HG03575 (cell line): ENCODE measurements at regions not wholly inside any gene's neighbourhood (a gene's known extent, or its start where the extent isn't known, plus 50 kb on each side); places are given as distances from the start of the nearest gene placed in this dataset.
"Not testable (repeated sequence)": the region's sequence is repeated elsewhere in the genome, so short reads cannot be mapped to it uniquely, and the experiment has no call there.

Source experiments
- ATAC-seq: cut with Tn5 transposase; IDR thresholded peaks from one replicate; pipeline ENCODE4 v1.9.1; 2021; ENCODE audit not compliant: unreplicated experiment, insufficient number of reproducible peaks, low FRiP score; ENCODE audit errors: extremely low read depth

- ATAC-seq, result no peak
Observed at GRCh38 chr12:19915392-19916195, 452.7 kb upstream of the PDE3A start.

DNA sequence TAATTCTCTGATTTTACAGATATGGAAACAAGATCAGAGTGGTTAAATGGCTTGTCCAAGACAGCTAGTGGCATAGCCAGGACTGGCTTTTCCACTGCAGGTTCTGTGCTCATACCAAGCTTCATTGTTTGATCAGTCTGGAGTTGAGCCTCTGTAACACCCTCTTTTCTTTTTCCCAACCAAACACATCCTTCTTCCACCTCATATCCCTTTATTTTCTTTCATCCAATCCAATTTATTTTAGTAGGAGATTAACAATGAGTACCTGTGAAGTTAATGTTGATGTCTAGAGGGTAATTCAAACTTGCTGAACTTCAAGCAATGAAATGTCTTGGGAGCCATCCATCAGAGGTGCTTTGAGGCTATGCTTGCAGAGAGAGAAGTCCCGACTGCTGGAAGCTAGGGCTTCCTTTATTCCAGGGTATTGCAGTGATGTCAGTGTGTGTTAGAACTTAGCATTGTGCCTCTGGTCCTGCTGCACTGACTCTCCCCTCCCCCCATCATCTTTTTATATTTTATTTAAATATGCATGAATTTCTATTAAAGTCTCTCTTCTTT lies 452.1 kb upstream of the PDE3A start:
- ATAC-seq, result no peak

- no peak for ATAC-seq
Observed at GRCh38 chr12:19916974-19917373, 451.4 kb upstream of the PDE3A start.

DNA sequence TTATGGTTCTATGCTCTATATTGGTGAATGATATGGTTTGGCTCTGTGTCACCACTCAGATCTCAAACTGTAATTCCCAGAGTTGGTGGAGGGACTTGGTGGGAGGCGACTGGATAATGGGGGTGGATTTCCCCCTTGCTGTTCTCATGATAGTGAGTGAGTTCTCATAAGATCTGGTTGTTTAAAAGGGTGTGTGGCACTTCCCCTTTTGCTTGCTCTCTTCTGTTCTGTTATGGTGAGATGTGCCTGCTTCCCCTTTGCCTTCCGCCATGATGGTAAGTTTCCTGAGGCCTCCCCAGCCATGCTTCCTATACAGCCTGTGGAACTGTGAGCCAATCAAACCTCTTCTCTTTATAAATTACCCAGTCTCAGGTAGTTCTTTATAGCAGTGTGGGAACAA lies 446.6 kb upstream of the PDE3A start:
- not testable (repeated sequence) for ATAC-seq

- no peak for ATAC-seq
Observed at GRCh38 chr12:19922717-19923116, 445.6 kb upstream of the PDE3A start.

GRCh38 chr12:19924360-19924759 lies 444.0 kb upstream of the PDE3A start:
- no peak for ATAC-seq

GRCh38 chr12:19925841-19926240 lies 442.5 kb upstream of the PDE3A start:
- ATAC-seq, result no peak

- no peak for ATAC-seq
Observed at GRCh38 chr12:19926266-19926665, 442.1 kb upstream of the PDE3A start.

DNA sequence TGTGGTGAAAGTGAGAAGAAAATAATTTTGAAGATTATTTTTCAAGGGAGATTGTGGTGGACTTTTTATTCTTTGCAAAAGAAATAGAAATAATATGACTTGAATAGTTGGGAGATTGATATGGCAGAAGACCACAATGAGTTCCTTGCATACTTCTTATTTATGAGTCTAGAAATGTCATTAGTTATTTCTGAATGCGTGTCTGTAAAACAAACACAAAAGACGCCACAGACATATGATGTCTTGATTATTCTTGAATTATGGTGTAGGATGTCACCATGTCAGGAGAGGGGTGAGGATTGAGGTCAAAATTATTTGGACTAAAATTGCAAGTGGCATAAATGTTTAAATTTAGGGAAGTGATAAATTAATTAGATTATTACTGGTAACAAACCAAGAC lies 440.7 kb upstream of the PDE3A start:
- ATAC-seq, result no peak

- no peak for ATAC-seq
Observed at GRCh38 chr12:19932413-19932812, 435.9 kb upstream of the PDE3A start.

- ATAC-seq, result no peak
Observed at GRCh38 chr12:19933924-19934323, 434.4 kb upstream of the PDE3A start.

- ATAC-seq, result no peak
Observed at GRCh38 chr12:19937161-19937560, 431.2 kb upstream of the PDE3A start.

- no peak for ATAC-seq
Observed at GRCh38 chr12:19938031-19938430, 430.3 kb upstream of the PDE3A start.

- no peak for ATAC-seq
Observed at GRCh38 chr12:19938491-19938890, 429.8 kb upstream of the PDE3A start.

GRCh38 chr12:19940267-19940666 lies 428.1 kb upstream of the PDE3A start:
- no peak for ATAC-seq

- no peak for ATAC-seq
Observed at GRCh38 chr12:19941096-19941495, 427.2 kb upstream of the PDE3A start.

- ATAC-seq, result no peak
Observed at GRCh38 chr12:19945559-19946435, 422.5 kb upstream of the PDE3A start.

DNA sequence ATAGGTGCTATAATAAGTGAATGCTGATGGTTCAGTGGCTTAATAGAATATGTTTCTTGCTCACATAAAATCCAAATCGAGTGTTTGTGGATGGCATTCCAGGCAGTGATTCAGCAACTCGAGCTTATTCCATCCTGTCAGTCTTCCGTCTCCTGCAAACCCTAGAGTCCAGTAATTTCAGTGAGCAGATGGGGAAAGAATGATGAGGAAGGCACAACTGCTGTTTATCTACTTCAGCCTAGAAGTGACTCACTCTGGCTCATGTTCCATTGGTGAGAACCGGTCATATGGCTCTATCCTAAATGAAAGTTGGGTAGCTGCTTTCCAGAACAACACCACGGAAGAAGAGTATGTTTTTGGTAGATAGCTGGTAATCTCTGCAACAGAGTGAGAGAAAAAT lies 421.8 kb upstream of the PDE3A start:
- no peak for ATAC-seq

DNA sequence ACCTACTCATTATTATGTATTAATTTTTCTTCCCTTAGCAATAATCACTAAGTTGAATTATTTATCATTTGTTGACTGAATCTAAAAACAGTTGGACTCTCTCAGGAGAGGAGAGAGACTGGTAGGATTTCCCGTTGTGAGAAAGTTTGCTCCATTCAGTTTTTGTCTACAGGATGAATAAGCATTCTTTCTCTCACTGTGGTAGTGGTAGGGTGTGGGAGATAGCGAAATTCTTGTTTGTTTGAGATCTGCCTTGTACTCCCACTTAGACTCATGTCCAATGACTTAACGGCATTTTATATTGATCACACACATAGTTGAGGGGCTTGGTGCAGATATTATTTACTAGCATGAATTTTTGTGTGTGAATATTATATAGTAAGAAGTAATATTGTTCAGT lies 421.0 kb upstream of the PDE3A start:
- no peak for ATAC-seq

DNA sequence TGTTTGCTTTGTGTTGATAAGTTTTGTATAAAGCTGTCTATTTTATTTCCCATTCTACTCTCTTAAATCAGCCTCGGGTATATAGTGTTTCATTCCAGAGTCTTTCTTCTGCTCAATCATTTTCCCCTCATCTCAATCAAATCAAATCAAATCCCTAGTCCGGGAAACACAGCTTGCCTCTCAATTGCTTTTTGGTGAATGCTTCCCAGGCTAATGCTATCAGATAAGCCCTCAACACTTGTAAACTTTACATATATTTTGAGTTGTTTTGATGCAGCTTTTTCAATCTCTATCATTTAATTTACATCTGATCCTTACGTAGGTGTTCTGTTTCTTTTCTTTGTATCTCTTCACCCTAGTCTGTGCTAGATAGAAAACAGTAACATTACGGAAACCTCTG lies 416.7 kb upstream of the PDE3A start:
- no peak for ATAC-seq
